Choroid plexus epithelial cell (primary cell): ENCODE measurements at regions not wholly inside any gene's neighbourhood (a gene's known extent, or its start where the extent isn't known, plus 50 kb on each side); places are given as distances from the start of the nearest gene placed in this dataset.
A peak's percentile ranks its signal among the peaks of the same experiment; 100 is the strongest.

Experiments
- DNase-seq: peaks from one replicate; pipeline ENCODE4 v3.0.0-alpha.2; 2010; ENCODE audit warnings: low read depth
- H3K4me3 ChIP-seq: 2 replicates; pipeline ENCODE4 v1.5.1; 2011; ENCODE audit warnings: low read depth, mild to moderate bottlenecking, control low read depth, low read length, moderate library complexity
- TF ChIP-seq, protein P1 (sequence below): conservative IDR thresholded peaks from 2 replicates; pipeline ENCODE4 v1.5.1; 2011; ENCODE audit warnings: low read depth, mild to moderate bottlenecking, control low read depth, inconsistent platforms, low read length, moderate library complexity

DNA sequence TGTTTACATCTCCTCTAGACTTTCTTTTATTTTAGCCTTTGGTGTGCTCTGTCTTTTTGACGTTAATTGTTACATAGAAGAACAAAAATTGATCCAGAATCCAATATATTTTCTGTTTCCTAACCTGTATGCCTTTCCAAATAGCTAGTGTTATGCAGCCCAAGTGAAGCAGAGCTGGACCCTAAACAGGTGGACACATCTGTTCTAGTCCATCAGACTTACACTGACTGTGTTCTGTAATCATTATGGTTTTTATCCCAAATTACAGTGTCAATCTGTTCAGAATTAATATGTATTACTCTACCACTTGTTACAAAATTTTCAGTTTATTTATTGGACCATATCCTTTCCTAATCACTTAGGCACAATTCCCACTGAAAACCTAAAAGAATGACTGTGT, 176.8 kb upstream of the FOXG1 start:
- TF ChIP-seq, protein P1, sequence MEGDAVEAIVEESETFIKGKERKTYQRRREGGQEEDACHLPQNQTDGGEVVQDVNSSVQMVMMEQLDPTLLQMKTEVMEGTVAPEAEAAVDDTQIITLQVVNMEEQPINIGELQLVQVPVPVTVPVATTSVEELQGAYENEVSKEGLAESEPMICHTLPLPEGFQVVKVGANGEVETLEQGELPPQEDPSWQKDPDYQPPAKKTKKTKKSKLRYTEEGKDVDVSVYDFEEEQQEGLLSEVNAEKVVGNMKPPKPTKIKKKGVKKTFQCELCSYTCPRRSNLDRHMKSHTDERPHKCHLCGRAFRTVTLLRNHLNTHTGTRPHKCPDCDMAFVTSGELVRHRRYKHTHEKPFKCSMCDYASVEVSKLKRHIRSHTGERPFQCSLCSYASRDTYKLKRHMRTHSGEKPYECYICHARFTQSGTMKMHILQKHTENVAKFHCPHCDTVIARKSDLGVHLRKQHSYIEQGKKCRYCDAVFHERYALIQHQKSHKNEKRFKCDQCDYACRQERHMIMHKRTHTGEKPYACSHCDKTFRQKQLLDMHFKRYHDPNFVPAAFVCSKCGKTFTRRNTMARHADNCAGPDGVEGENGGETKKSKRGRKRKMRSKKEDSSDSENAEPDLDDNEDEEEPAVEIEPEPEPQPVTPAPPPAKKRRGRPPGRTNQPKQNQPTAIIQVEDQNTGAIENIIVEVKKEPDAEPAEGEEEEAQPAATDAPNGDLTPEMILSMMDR: no peak
- DNase-seq: no peak
- no peak overlapping the region for H3K4me3 ChIP-seq

- TF ChIP-seq, protein P1: no peak
- no peak overlapping the region for H3K4me3 ChIP-seq
- peak; percentile 76 for DNase-seq
Measured at GRCh38 chr14:28596391-28596790, 170.2 kb upstream of the FOXG1 start.

GRCh38 chr14:28599191-28599590, 167.4 kb upstream of the FOXG1 start:
- TF ChIP-seq, protein P1: no peak
- no peak overlapping the region for H3K4me3 ChIP-seq
- DNase-seq: no peak

DNA sequence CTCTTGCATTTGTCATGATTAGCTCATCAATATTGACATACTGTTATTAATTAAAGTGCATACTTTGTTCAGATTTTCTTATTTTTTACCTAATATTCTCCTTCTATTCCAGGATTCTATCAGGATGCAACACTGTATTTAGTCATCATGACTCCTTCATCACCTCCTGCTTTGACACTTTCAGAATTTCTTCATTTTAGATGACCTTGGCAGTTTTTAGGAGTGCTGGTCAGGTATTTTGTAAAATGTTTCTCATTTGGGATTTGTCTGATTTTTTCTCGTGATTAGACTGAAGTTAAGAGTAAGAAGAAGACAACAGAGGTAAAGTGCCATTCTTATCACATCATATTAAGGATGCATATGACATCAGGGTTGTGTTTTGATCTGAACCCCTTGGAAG, 167.0 kb upstream of the FOXG1 start:
- no peak for DNase-seq
- TF ChIP-seq, protein P1: no peak
- H3K4me3 ChIP-seq: no peak overlapping the region

DNA sequence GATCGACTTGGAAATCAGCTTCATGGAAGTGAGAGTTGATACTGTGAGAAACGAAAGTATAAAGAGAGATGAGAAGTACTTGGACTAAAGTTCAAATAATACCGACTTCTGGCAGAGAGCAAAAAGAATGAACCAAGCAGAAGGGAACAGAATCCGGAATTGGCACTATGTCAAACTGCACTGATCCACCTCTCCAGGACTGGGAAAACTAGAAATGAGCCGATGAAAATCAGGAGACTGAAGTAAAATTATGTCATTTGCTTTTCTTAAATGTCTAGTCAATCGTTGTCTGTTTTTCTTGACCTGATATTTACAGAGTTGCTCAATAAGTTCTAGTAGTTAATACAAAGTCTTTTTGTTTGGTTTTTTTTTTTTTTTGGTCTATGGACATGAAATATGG, 163.0 kb upstream of the FOXG1 start:
- TF ChIP-seq, protein P1: no peak
- H3K4me3 ChIP-seq: no peak overlapping the region
- no peak for DNase-seq

DNA sequence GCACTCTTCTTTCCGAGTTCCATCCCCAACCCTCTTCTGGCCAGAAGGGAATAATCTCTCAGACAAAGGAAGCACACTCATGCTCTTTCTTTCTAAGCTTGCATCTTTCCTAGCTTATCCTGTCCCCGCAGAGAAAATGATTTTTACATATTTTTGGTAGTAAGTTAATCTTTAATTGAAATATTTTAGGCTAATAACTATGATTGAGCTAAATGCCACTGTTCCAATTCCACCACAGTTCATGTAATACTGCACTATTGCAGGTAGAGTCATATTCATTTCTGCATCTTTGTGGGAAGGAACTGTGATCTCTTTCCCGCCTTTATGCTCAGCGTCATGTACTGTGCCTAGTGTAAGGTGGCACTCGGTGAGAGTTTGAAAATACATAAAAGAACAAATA, 158.9 kb upstream of the FOXG1 start:
- DNase-seq: no peak
- no peak overlapping the region for H3K4me3 ChIP-seq
- TF ChIP-seq, protein P1: no peak

DNA sequence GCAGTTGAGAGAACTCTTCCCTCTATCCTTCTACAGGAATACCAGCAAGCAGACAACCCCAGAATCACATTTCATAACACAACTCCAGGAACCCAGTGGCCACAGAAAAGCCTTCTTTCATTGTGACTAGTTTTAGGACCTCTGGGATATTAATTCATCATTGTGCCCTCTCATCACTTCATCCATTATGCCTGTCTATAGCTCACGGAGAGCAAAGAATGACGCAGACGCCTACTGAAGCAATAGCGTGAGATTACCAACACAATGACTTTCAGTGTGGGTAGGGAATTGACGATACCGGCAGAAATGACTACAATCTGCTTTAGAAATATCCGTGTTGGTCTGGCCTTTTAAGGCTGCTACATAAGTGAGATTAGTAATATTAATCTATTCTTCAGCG, 158.1 kb upstream of the FOXG1 start:
- no peak overlapping the region for H3K4me3 ChIP-seq

More for the DNA sequence above, 158.1 kb upstream of the FOXG1 start:
- TF ChIP-seq, protein P1: no peak
- no peak for DNase-seq
